HepG2 (cell line): ENCODE measurements at regions not wholly inside any gene's neighbourhood (a gene's known extent, or its start where the extent isn't known, plus 50 kb on each side); places are given as distances from the start of the nearest gene placed in this dataset.

Experiments used
- ASH2L ChIP-seq: fragments of 300-600, 200-600 bp; sonication (generic); IDR thresholded peaks from 2 replicates; pipeline ENCODE4 v1.7.0; 2017; ENCODE audit warnings: low read depth, mild to moderate bottlenecking, moderate library complexity, mixed read lengths, low read length; ENCODE audit not compliant: insufficient read length
- CENPT ChIP-seq: sonication (generic); formaldehyde crosslinking; IDR thresholded peaks from 2 replicates; pipeline ENCODE4 v1.8.0; 2022; ENCODE audit warnings: low read depth, mild to moderate bottlenecking, moderate library complexity, missing genetic modification reagents
- E2F1 ChIP-seq: sonication (generic); formaldehyde crosslinking; IDR thresholded peaks from 2 replicates; pipeline ENCODE4 v1.5.0; 2020; ENCODE audit warnings: missing genetic modification reagents
- E2F5 ChIP-seq: sonication (generic); formaldehyde crosslinking; conservative IDR thresholded peaks from 2 replicates; pipeline ENCODE4 v1.4.0; 2020; ENCODE audit warnings: missing genetic modification reagents
- FOXK2 ChIP-seq: fragments of 450-650 bp; IDR thresholded peaks from 2 replicates; pipeline ENCODE4 v1.6.1; 2016
- GABPB1 ChIP-seq: IDR thresholded peaks from 2 replicates; pipeline ENCODE4 v1.6.1; 2016; ENCODE audit warnings: mild to moderate bottlenecking, missing genetic modification reagents, moderate library complexity, missing compliant biosample characterization
- HES4 ChIP-seq: sonication (generic); formaldehyde crosslinking; IDR thresholded peaks from 2 replicates; pipeline ENCODE4 v1.9.0; 2021; ENCODE audit warnings: mild to moderate bottlenecking, missing genetic modification reagents, borderline replicate concordance
- HNF4A ChIP-seq: sonication (generic); formaldehyde crosslinking; IDR thresholded peaks from 2 replicates; pipeline ENCODE4 v1.4.0; 2020; ENCODE audit warnings: missing genetic modification reagents
- IRF2 ChIP-seq: IDR thresholded peaks from 2 replicates; pipeline ENCODE4 v1.6.1; 2018; ENCODE audit warnings: missing genetic modification reagents, missing compliant biosample characterization
- JUND ChIP-seq: sonication (generic); formaldehyde crosslinking; IDR thresholded peaks from 2 replicates; pipeline ENCODE4 v1.8.0; 2022; ENCODE audit warnings: mild to moderate bottlenecking, missing genetic modification reagents
- KAT2B ChIP-seq: fragments of 150-350 bp; IDR thresholded peaks from 2 replicates; pipeline ENCODE4 v1.6.1; 2014; ENCODE audit warnings: low read depth, low read length, borderline replicate concordance
- KLF13 ChIP-seq: sonication (generic); formaldehyde crosslinking; IDR thresholded peaks from 2 replicates; pipeline ENCODE4 v1.4.0; 2020; ENCODE audit warnings: mild to moderate bottlenecking, missing genetic modification reagents
- KLF6 ChIP-seq: IDR thresholded peaks from 2 replicates; pipeline ENCODE4 v1.8.0; 2016; ENCODE audit warnings: missing biosample characterization, missing genetic modification reagents
- NR3C1 ChIP-seq: sonication (generic); formaldehyde crosslinking; IDR thresholded peaks from 2 replicates; pipeline ENCODE4 v1.4.0; 2020; ENCODE audit warnings: missing genetic modification reagents
- POGK ChIP-seq: sonication (generic); formaldehyde crosslinking; conservative IDR thresholded peaks from 2 replicates; pipeline ENCODE4 v1.8.0; 2022; ENCODE audit warnings: mild to moderate bottlenecking, moderate library complexity, missing genetic modification reagents
- SMC3 ChIP-seq: IDR thresholded peaks from 2 replicates; pipeline ENCODE4 v1.6.1; 2011; ENCODE audit warnings: low read length, improper control_type of control experiment
- XRCC5 ChIP-seq: fragments of 200-400 bp; formaldehyde crosslinking; optimal IDR thresholded peaks from 2 replicates; pipeline ENCODE3; 2017; ENCODE audit warnings: mild to moderate bottlenecking, low read length
- ZBTB8A ChIP-seq: sonication (generic); formaldehyde crosslinking; IDR thresholded peaks from 2 replicates; pipeline ENCODE4 v1.4.0; 2020; ENCODE audit warnings: mild to moderate bottlenecking, low read depth, missing genetic modification reagents, borderline replicate concordance
- ZFP36L2 ChIP-seq: sonication (generic); formaldehyde crosslinking; IDR thresholded peaks from 2 replicates; pipeline ENCODE4 v1.4.0; 2020; ENCODE audit warnings: missing genetic modification reagents
- ZNF12 ChIP-seq: sonication (generic); formaldehyde crosslinking; IDR thresholded peaks from 2 replicates; pipeline ENCODE4 v1.5.0; 2020; ENCODE audit warnings: missing genetic modification reagents
- ZNF205 ChIP-seq: IDR thresholded peaks from 2 replicates; pipeline ENCODE4 v1.6.1; 2018; ENCODE audit warnings: missing biosample characterization, missing genetic modification reagents
- ZNF530 ChIP-seq: sonication (generic); formaldehyde crosslinking; IDR thresholded peaks from 2 replicates; pipeline ENCODE4 v1.5.0; 2020; ENCODE audit warnings: low read depth, mild to moderate bottlenecking, missing genetic modification reagents
- ZNF615 ChIP-seq: sonication (generic); formaldehyde crosslinking; IDR thresholded peaks from 2 replicates; pipeline ENCODE4 v1.5.0; 2020; ENCODE audit warnings: mild to moderate bottlenecking, missing genetic modification reagents, borderline replicate concordance
- TF ChIP-seq, protein P1 (sequence below): IDR thresholded peaks from 2 replicates; pipeline ENCODE4 v1.6.1; 2016
- TF ChIP-seq, protein P2 (sequence below): IDR thresholded peaks from 2 replicates; pipeline ENCODE4 v1.6.1; 2016; ENCODE audit warnings: missing biosample characterization, missing genetic modification reagents, low read depth

DNA sequence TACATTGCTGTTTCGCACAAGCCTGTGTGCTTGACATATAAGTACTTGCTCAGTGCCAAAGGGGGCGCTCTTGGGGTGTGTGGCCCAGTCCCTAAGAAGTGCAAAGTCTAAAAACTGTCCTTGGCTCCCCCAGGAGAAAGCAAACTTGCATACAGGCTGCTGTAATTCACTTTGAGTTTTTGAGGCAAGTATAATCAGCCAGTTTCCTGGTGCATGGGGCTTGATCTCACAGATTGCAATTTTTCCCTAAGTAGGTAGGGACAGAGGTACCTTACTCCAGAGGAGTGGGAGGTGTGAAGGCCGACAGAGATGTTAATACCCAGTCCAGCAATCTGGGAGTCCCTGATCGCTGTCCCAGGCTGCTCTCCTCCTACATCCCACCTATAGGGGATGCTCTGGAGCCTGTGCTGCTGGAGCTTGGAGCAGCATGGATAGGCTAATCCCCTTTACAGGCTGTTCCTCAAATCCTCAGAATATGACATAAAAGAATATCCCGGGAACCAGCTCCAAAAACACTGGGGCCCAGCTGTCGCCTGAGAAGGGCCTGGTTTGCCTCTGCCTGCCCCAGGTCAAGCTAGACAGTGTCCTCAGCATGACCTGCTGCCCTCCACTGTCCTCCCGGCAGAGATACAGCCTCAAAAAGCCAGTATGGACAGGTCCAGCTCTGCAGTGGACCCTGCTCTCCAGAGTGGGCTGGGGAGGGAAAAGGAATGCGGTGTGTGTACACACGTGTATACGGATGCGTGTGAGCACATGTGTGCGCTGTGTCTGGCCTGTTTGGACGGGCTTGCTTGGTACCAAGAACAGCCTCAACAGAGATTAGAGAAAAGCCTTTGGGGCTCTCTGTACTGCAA is 136.5 kb upstream of the HAAO start (continued):
- peak; percentile 69 for TF ChIP-seq IRF2 (CRISPR knock-in tag)
- TF ChIP-seq ASH2L, result peak; percentile 90
- TF ChIP-seq KLF13 (CRISPR knock-in tag), result no peak
- TF ChIP-seq HES4 (CRISPR knock-in tag), result 0 out of 2 replicates have a peak, but pooled peaks have one; percentile 61
- peak; percentile 61; the same call in 1 of the 2 replicates for TF ChIP-seq POGK
- 0 out of 2 replicates have a peak, but pooled peaks have one; percentile 7 for TF ChIP-seq GABPB1 (CRISPR knock-in tag)
- TF ChIP-seq KAT2B, result no peak
- no peak for TF ChIP-seq ZNF530 (CRISPR knock-in tag)
- TF ChIP-seq ZBTB8A (CRISPR knock-in tag), result 0 out of 2 replicates have a peak, but pooled peaks have one; percentile 29
- TF ChIP-seq, protein P1, sequence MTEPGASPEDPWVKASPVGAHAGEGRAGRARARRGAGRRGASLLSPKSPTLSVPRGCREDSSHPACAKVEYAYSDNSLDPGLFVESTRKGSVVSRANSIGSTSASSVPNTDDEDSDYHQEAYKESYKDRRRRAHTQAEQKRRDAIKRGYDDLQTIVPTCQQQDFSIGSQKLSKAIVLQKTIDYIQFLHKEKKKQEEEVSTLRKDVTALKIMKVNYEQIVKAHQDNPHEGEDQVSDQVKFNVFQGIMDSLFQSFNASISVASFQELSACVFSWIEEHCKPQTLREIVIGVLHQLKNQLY (CRISPR knock-in tag), result peak; percentile 74
- TF ChIP-seq ZFP36L2 (CRISPR knock-in tag), result 0 out of 2 replicates have a peak, but pooled peaks have one; percentile 66
- no peak for TF ChIP-seq E2F5 (CRISPR knock-in tag)
- no peak; the same call in 1 of the 2 replicates for TF ChIP-seq KLF6 (CRISPR knock-in tag)
- no peak for TF ChIP-seq NR3C1 (CRISPR knock-in tag)
- TF ChIP-seq, protein P2, sequence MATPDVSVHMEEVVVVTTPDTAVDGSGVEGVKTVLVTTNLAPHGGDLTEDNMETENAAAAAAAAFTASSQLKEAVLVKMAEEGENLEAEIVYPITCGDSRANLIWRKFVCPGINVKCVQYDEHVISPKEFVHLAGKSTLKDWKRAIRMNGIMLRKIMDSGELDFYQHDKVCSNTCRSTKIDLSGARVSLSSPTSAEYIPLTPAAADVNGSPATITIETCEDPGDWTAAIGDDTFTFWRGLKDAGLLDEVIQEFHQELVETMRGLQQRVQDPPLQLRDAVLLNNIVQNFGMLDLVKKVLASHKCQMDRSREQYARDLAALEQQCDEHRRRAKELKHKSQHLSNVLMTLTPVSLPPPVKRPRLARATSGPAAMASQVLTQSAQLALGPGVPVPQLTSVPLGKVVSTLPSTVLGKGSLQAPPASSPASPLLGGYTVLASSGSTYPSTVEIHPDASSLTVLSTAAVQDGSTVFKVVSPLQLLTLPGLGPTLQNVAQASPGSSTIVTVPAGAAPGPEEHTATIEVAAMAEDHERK (CRISPR knock-in tag), result 0 out of 2 replicates have a peak, but pooled peaks have one; percentile 3
- TF ChIP-seq ZNF12 (CRISPR knock-in tag), result no peak; the same call in 1 of the 2 replicates
- peak; percentile 97 for TF ChIP-seq HNF4A
- no peak for TF ChIP-seq ZNF615 (CRISPR knock-in tag)
- TF ChIP-seq ZNF205, result no peak
- no peak for TF ChIP-seq CENPT (CRISPR knock-in tag)
- peak; percentile 76 for TF ChIP-seq FOXK2
- TF ChIP-seq E2F1 (CRISPR knock-in tag), result peak; percentile 32; the same call in 1 of the 2 replicates
- TF ChIP-seq SMC3, result peak; percentile 24; the same call in 1 of the 2 replicates
- peak; percentile 35; the same call in 1 of the 2 replicates for TF ChIP-seq JUND (CRISPR knock-in tag)
- TF ChIP-seq XRCC5, result peak; percentile 83
